H9 (cell line): ENCODE measurements at regions not wholly inside any gene's neighbourhood (a gene's known extent, or its start where the extent isn't known, plus 50 kb on each side); places are given as distances from the start of the nearest gene placed in this dataset.

Experiments
- DNase-seq: peaks from one replicate; pipeline ENCODE4 v3.0.0-alpha.2; 2017
- H2AFZ ChIP-seq: one replicate; pipeline ENCODE4 v1.6.1; 2013; ENCODE audit warnings: mild to moderate bottlenecking, low read length, control low read depth, moderate library complexity
- H2AK5ac ChIP-seq: 2 replicates; pipeline ENCODE4 v1.6.1; 2013; ENCODE audit warnings: low read length, control low read depth, mixed read lengths; ENCODE audit not compliant: insufficient read length
- H2BK120ac ChIP-seq: one replicate; pipeline ENCODE4 v1.6.1; 2013; ENCODE audit warnings: low read depth, mild to moderate bottlenecking, low read length, control low read depth, inconsistent platforms; ENCODE audit not compliant: poor library complexity, severe bottlenecking
- H2BK12ac ChIP-seq: 2 replicates; pipeline ENCODE4 v1.6.1; 2013; ENCODE audit warnings: low read length, control low read depth, mixed read lengths, low read depth; ENCODE audit not compliant: insufficient read length
- H2BK15ac ChIP-seq: 2 replicates; pipeline ENCODE4 v1.6.1; 2013; ENCODE audit warnings: low read depth, low read length, control low read depth
- H2BK20ac ChIP-seq: one replicate; pipeline ENCODE4 v1.6.1; 2013; ENCODE audit warnings: low read depth, mild to moderate bottlenecking, low read length, control low read depth, inconsistent platforms; ENCODE audit not compliant: poor library complexity, severe bottlenecking
- H2BK5ac ChIP-seq: 2 replicates; pipeline ENCODE4 v1.6.1; 2013; ENCODE audit warnings: low read length, control low read depth, mixed read lengths; ENCODE audit not compliant: insufficient read length
- H3K14ac ChIP-seq: 2 replicates; pipeline ENCODE4 v1.6.1; 2013; ENCODE audit warnings: low read length, control low read depth; ENCODE audit not compliant: insufficient read depth
- H3K18ac ChIP-seq: 2 replicates; pipeline ENCODE4 v1.6.1; 2013; ENCODE audit warnings: low read depth, mild to moderate bottlenecking, mixed read lengths, low read length, control low read depth; ENCODE audit not compliant: insufficient read length
- H3K23ac ChIP-seq: 2 replicates; pipeline ENCODE4 v1.6.1; 2013; ENCODE audit warnings: low read length, control low read depth, mixed read lengths, low read depth; ENCODE audit not compliant: insufficient read length
- H3K23me2 ChIP-seq: 2 replicates; pipeline ENCODE4 v1.6.1; 2013; ENCODE audit warnings: low read depth, mild to moderate bottlenecking, mixed read lengths, low read length, control low read depth; ENCODE audit not compliant: insufficient read length, poor library complexity, severe bottlenecking
- H3K27ac ChIP-seq: 2 replicates; pipeline ENCODE4 v1.5.1; 2013; ENCODE audit warnings: low read length, control low read depth, mixed read lengths, low read depth; ENCODE audit not compliant: insufficient read length
- H3K27me3 ChIP-seq: 2 replicates; pipeline ENCODE4 v1.6.1; 2013; ENCODE audit warnings: low read length, control low read depth, inconsistent platforms; ENCODE audit not compliant: insufficient read depth
- H3K4ac ChIP-seq: 2 replicates; pipeline ENCODE4 v1.6.1; 2013; ENCODE audit warnings: low read depth, mild to moderate bottlenecking, control low read depth, inconsistent platforms, low read length, moderate library complexity
- H3K4me1 ChIP-seq: 2 replicates; pipeline ENCODE4 v1.6.1; 2013; ENCODE audit warnings: low read length, control low read depth, inconsistent platforms; ENCODE audit not compliant: insufficient read depth
- H3K4me2 ChIP-seq: 2 replicates; pipeline ENCODE4 v1.6.1; 2013; ENCODE audit warnings: low read length, control low read depth, mixed read lengths; ENCODE audit not compliant: insufficient read length, insufficient read depth
- H3K56ac ChIP-seq: 2 replicates; pipeline ENCODE4 v1.6.1; 2013; ENCODE audit warnings: low read depth, mild to moderate bottlenecking, mixed read lengths, low read length, control low read depth; ENCODE audit not compliant: insufficient read length
- H3K79me1 ChIP-seq: 2 replicates; pipeline ENCODE4 v1.6.1; 2013; ENCODE audit warnings: low read depth, mild to moderate bottlenecking, moderate library complexity, low read length, control low read depth, inconsistent platforms; ENCODE audit not compliant: insufficient read depth, poor library complexity, severe bottlenecking
- H3K79me2 ChIP-seq: 2 replicates; pipeline ENCODE4 v1.6.1; 2013; ENCODE audit warnings: low read length, control low read depth, inconsistent platforms; ENCODE audit not compliant: insufficient read depth
- H3K9ac ChIP-seq: 2 replicates; pipeline ENCODE4 v1.6.1; 2013; ENCODE audit warnings: low read length, control low read depth, mixed read lengths; ENCODE audit not compliant: insufficient read length; ENCODE audit errors: extremely low read depth
- H3K9me3 ChIP-seq: one replicate; pipeline ENCODE4 v1.6.1; 2013; ENCODE audit warnings: low read depth, low read length, inconsistent platforms; ENCODE audit not compliant: control insufficient read depth
- H3T11ph ChIP-seq: one replicate; pipeline ENCODE4 v1.6.1; 2013; ENCODE audit warnings: mild to moderate bottlenecking, low read length, control low read depth, inconsistent platforms
- H4K20me1 ChIP-seq: one replicate; pipeline ENCODE4 v1.6.1; 2013; ENCODE audit not compliant: control insufficient read depth, insufficient read length, insufficient read depth
- H4K5ac ChIP-seq: 2 replicates; pipeline ENCODE4 v1.6.1; 2013; ENCODE audit warnings: low read depth, mild to moderate bottlenecking, mixed read lengths, low read length, control low read depth; ENCODE audit not compliant: insufficient read length
- H4K8ac ChIP-seq: replicated peaks from 2 replicates; pipeline ENCODE4 v1.6.1; 2013; ENCODE audit warnings: low read length, control low read depth, mixed read lengths, low read depth; ENCODE audit not compliant: insufficient read length
- H4K91ac ChIP-seq: 2 replicates; pipeline ENCODE4 v1.6.1; 2013; ENCODE audit warnings: low read depth, mild to moderate bottlenecking, moderate library complexity, mixed read lengths, low read length, control low read depth; ENCODE audit not compliant: insufficient read length
- H3K27ac Mint-ChIP-seq, 3 experiments: 2 replicates in 2 of 3; 3 replicates in 1 of 3; pipeline ENCODE4 v1.8.0; 2020 to 2021; ENCODE audit warnings: mixed read lengths in 3 of 3, mild to moderate bottlenecking in 1 of 3, moderate library complexity in 1 of 3
- H3K27me3 Mint-ChIP-seq: 2 replicates; pipeline ENCODE4 v1.8.0; 2021; ENCODE audit warnings: low read depth, mild to moderate bottlenecking, moderate library complexity, mixed read lengths
- H3K36me3 Mint-ChIP-seq, 3 experiments: 2 replicates in 2 of 3; 3 replicates in 1 of 3; pipeline ENCODE4 v1.8.0; 2020 to 2021; ENCODE audit warnings: low read depth in 3 of 3, mixed read lengths in 3 of 3; ENCODE audit not compliant: insufficient read depth in 1 of 3
- H3K4me1 Mint-ChIP-seq, 2 experiments: 2 replicates each; pipeline ENCODE4 v1.8.0; 2020; ENCODE audit warnings: mixed read lengths in 2 of 2
- H3K4me3 Mint-ChIP-seq, 2 experiments: 2 replicates in 1 of 2; 3 replicates in 1 of 2; pipeline ENCODE4 v1.8.0; 2020 to 2021; ENCODE audit warnings: mild to moderate bottlenecking in 2 of 2, mixed read lengths in 2 of 2, moderate library complexity in 1 of 2
- H3K9me3 Mint-ChIP-seq, 2 experiments: 2 replicates in 1 of 2; 3 replicates in 1 of 2; pipeline ENCODE4 v1.8.0; 2020; ENCODE audit warnings: mild to moderate bottlenecking in 2 of 2, mixed read lengths in 2 of 2, moderate library complexity in 1 of 2
- CTCF ChIP-seq: fragments of 200-600 bp; sonication (generic); conservative IDR thresholded peaks from 3 replicates; pipeline ENCODE4 v1.8.0; 2021; ENCODE audit warnings: antibody characterized with exemption, mild to moderate bottlenecking
- WGBS: extraction: QIAGEN DNeasy Blood & Tissue Kit; methylation state at CpG from one replicate; pipeline ENCODE4 v1.1.7; 2013; ENCODE audit warnings: missing lambda C conversion rate, low lambda C conversion rate, mixed read lengths; ENCODE audit not compliant: insufficient read length; ENCODE audit errors: extremely low coverage; 5-methylcytosine and 5-hydroxymethylcytosine counted together

GRCh38 chr22:47291565-47292495 is 529.4 kb downstream of the TBC1D22A start:
- Mint-ChIP-seq H3K9me3 (peaks cover 89 to 99% of the 10 kb centered on the region in 2 experiments), H3K27me3 (peaks cover 4% of the 10 kb centered on the region), H3K4me3 (no peak overlapping the region), H3K4me1 (no peaks in the 10 kb centered on the region), H3K36me3 (peaks cover 12 to 44% (median 24%) of the 10 kb centered on the region in 3 experiments; a peak in 6 of 7 replicates), H3K27ac (no peak overlapping the region)
- Histone ChIP-seq H4K5ac (no peak overlapping the region), H3K9me3 (peaks cover 87% of the 10 kb centered on the region), H3K14ac (no peak overlapping the region), H2BK120ac (no peak overlapping the region), H3K23ac (no peak overlapping the region), H3K79me2 (no peaks in the 10 kb centered on the region), H3T11ph (no peak overlapping the region), H4K8ac (no peak overlapping the region), H2BK5ac (no peak overlapping the region), H2AK5ac (no peak overlapping the region), H3K18ac (no peak overlapping the region), H3K79me1 (no peaks in the 10 kb centered on the region), H3K4me1 (no peaks in the 10 kb centered on the region), H3K56ac (no peak overlapping the region), H2AFZ (no peak overlapping the region), H2BK20ac (no peak overlapping the region), H3K4me2 (no peak overlapping the region), H4K91ac (no peak overlapping the region), H3K27me3 (no peaks in the 10 kb centered on the region), H4K20me1 (no peaks in the 10 kb centered on the region), H3K23me2 (no peaks in the 10 kb centered on the region), H3K4ac (no peak overlapping the region), H3K27ac (no peak overlapping the region), H2BK12ac (no peak overlapping the region), H3K9ac (no peak overlapping the region), H2BK15ac (no peak overlapping the region)
- peak; percentile 7 for DNase-seq
- TF ChIP-seq CTCF = no peak
- no CpG with 5 or more reads among the region's 18 CpGs for WGBS
